Right atrium auricular region (tissue), 2 donors: ENCODE measurements at regions not wholly inside any gene's neighbourhood (a gene's known extent, or its start where the extent isn't known, plus 50 kb on each side); places are given as distances from the start of the nearest gene placed in this dataset.
"Not testable (repeated sequence)": the region's sequence is repeated elsewhere in the genome, so short reads cannot be mapped to it uniquely, and the experiment has no call there.

Experiments
- DNase-seq: peaks from one replicate; pipeline ENCODE4 v3.0.0-alpha.2; 2019; ENCODE audit warnings: low spot score
- H3K27ac ChIP-seq, 2 donors: fragments of 200-600 bp; sonication (generic); 1 replicate in 1 of 2; 2 replicates in 1 of 2; pipeline ENCODE4 v1.5.1; 2016 to 2019
- H3K27me3 ChIP-seq, 2 donors: fragments of 200-600 bp; sonication (generic); one replicate each; pipeline versions ENCODE4 v1.5.1 to v1.6.0; 2017 to 2019
- H3K36me3 ChIP-seq: fragments of 200-600 bp; sonication (generic); one replicate; pipeline ENCODE4 v1.5.1; 2016
- H3K4me1 ChIP-seq, 2 donors: fragments of 200-600 bp; sonication (generic); one replicate each; pipeline versions ENCODE4 v1.5.1 to v1.6.0; 2017 to 2019
- H3K4me3 ChIP-seq, 2 donors: fragments of 200-600 bp; sonication (generic); 1 replicate in 1 of 2; 2 replicates in 1 of 2; pipeline ENCODE4 v1.5.1; 2017 to 2019; ENCODE audit warnings: mild to moderate bottlenecking in 1 of 2, moderate library complexity in 1 of 2
- H3K9me3 ChIP-seq, 2 donors: fragments of 200-600 bp; sonication (generic); one replicate each; pipeline ENCODE4 v1.5.1; 2019
- CTCF ChIP-seq, 2 donors: fragments of 200-600 bp; sonication (generic); IDR thresholded peaks; one replicate each; pipeline ENCODE4 v1.5.1; 2019; ENCODE audit warnings: antibody characterized with exemption in 2 of 2

- Histone ChIP-seq H3K27me3 (no peaks in the 10 kb centered on the region), H3K36me3 (no peaks in the 10 kb centered on the region), H3K9me3 (no peaks in the 10 kb centered on the region), H3K27ac (no peak overlapping the region), H3K4me3 (no peak overlapping the region), H3K4me1 (no peaks in the 10 kb centered on the region)
- no peak for DNase-seq
- no peak for TF ChIP-seq CTCF (IDR thresholded peaks at IDR 0.05)
Measured at GRCh38 chr6:137625100-137625661, 131.0 kb upstream of the OLIG3 start.

DNA sequence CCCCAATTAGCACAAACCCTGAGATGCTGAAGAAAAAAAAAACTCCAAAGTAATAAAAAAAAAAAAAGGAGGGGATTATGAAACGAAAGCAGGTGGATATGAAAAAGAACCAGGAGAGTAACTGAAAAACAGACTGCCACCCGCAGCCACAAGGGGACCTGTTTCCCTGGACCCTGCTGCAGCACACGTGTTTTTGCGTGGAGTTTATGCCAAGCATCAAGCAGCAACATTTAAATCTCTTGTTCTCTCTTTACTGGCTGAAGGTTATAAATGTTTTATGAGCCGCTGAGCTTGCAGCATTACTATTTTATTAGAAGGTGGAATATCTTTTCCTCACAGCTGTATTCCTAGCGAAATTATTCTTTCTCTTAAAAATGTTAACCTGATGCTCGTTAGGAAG lies 131.6 kb upstream of the OLIG3 start:
- no peaks in the 10 kb centered on the region for H3K9me3 ChIP-seq
- H3K4me1 ChIP-seq: no peaks in the 10 kb centered on the region
- H3K27ac ChIP-seq: no peak overlapping the region
- H3K36me3 ChIP-seq: no peaks in the 10 kb centered on the region
- H3K27me3 ChIP-seq: no peaks in the 10 kb centered on the region
- H3K4me3 ChIP-seq: no peak overlapping the region
- no peak for DNase-seq
- TF ChIP-seq CTCF (IDR thresholded peaks at IDR 0.05): no peak

DNA sequence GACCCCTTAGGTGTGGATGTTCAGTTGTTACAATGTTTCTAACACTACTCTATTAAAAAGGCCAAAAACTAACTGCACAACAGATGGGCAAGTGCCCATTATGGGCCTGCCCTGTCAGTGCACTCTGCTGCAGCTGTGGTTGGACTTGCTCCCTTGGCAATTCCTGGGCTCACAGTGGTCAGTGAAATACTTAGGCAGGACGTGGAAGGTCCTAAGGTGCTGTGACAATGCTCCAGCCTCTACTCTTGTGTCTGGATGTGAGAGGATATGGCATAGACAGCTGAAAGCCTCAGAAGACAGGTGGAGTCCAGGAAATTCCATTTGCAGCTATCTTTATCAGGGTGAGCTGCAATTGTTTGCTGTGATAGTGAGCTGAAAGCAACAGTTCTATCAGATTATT lies 136.5 kb upstream of the OLIG3 start:
- Histone ChIP-seq H3K4me1 (no peaks in the 10 kb centered on the region), H3K27ac (no peak overlapping the region), H3K36me3 (no peaks in the 10 kb centered on the region), H3K27me3 (no peaks in the 10 kb centered on the region), H3K4me3 (no peak overlapping the region), H3K9me3 (no peaks in the 10 kb centered on the region)
- no peak for DNase-seq
- TF ChIP-seq CTCF (IDR thresholded peaks at IDR 0.05): no peak

GRCh38 chr6:137631323-137631722 lies 137.1 kb upstream of the OLIG3 start:
- Histone ChIP-seq H3K4me1 (no peaks in the 10 kb centered on the region), H3K4me3 (no peak overlapping the region), H3K36me3 (no peaks in the 10 kb centered on the region), H3K27me3 (no peaks in the 10 kb centered on the region), H3K27ac (no peak overlapping the region), H3K9me3 (no peaks in the 10 kb centered on the region)
- DNase-seq: no peak
- no peak for TF ChIP-seq CTCF (IDR thresholded peaks at IDR 0.05)

GRCh38 chr6:137634177-137634576 lies 140.0 kb upstream of the OLIG3 start:
- not testable (repeated sequence) for H3K27me3 ChIP-seq, H3K4me3 ChIP-seq, H3K4me1 ChIP-seq, H3K27ac ChIP-seq, H3K9me3 ChIP-seq, H3K36me3 ChIP-seq, DNase-seq

DNA sequence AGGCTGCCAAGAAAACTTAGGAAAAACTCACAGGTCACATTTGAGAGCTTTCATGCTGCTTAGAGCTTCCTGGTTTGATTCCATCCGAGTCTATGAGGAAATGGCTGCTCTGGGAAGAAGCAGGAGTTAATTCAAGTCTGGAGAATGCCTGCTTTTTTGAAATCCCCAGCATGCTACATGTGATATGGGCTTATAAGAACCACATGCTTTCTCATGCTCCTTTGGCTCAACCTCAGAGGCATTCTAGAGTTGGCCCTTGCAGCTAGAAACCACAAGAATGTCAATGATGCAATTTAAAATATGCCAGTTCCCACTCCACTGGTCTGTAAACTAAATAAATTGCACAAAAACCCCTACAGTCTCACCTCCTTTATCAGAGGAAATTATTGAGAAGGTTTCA lies 142.9 kb upstream of the OLIG3 start:
- Histone ChIP-seq H3K4me3 (no peak overlapping the region), H3K27ac (no peak overlapping the region), H3K9me3 (no peaks in the 10 kb centered on the region), H3K4me1 (no peaks in the 10 kb centered on the region), H3K27me3 (no peaks in the 10 kb centered on the region), H3K36me3 (no peaks in the 10 kb centered on the region)
- TF ChIP-seq CTCF (IDR thresholded peaks at IDR 0.05): no peak
- DNase-seq: no peak
